Heart left ventricle (tissue), 16 donors: ENCODE measurements at regions not wholly inside any gene's neighbourhood (a gene's known extent, or its start where the extent isn't known, plus 50 kb on each side); places are given as distances from the start of the nearest gene placed in this dataset.
"Not testable (repeated sequence)": the region's sequence is repeated elsewhere in the genome, so short reads cannot be mapped to it uniquely, and the experiment has no call there.

Source experiments
- ATAC-seq, 4 donors: fragments of 200-7000 bp; cut with Tn5 transposase; one replicate each; pipeline ENCODE4 v1.9.1; 2020 to 2022; ENCODE audit warnings: moderate library complexity in 4 of 4, mild to moderate bottlenecking in 3 of 4, moderate number of reproducible peaks in 1 of 4
- DNase-seq, 5 donors: peaks; one replicate each; pipeline ENCODE4 v3.0.0-alpha.2; 2020
- H3K27ac ChIP-seq, 12 donors: fragments of 200-600 bp; sonication (generic) in 4 of 12; one replicate each; pipeline versions ENCODE4 v1.5.0 to v1.8.0; 2016 to 2022; ENCODE audit warnings: mild to moderate bottlenecking in 2 of 12
- H3K27me3 ChIP-seq, 9 donors: fragments of 200-600 bp; sonication (generic) in 2 of 9; one replicate each; pipeline versions ENCODE4 v1.5.1 to v1.8.0; 2016 to 2022; ENCODE audit warnings: mild to moderate bottlenecking in 3 of 9
- H3K36me3 ChIP-seq, 9 donors: fragments of 200-600 bp; sonication (generic) in 2 of 9; one replicate each; pipeline versions ENCODE4 v1.5.0 to v1.8.0; 2018 to 2022; ENCODE audit warnings: mild to moderate bottlenecking in 2 of 9
- H3K4me1 ChIP-seq, 12 donors: fragments of 200-600 bp; sonication (generic) in 4 of 12; one replicate each; pipeline versions ENCODE4 v1.5.0 to v1.8.0; 2016 to 2022; ENCODE audit warnings: mild to moderate bottlenecking in 3 of 12
- H3K4me3 ChIP-seq, 12 donors: fragments of 200-600 bp; sonication (generic) in 4 of 12; one replicate each; pipeline versions ENCODE4 v1.5.0 to v1.8.0; 2017 to 2022; ENCODE audit warnings: mild to moderate bottlenecking in 9 of 12, moderate library complexity in 4 of 12
- H3K9me3 ChIP-seq, 12 donors: fragments of 200-600 bp; sonication (generic) in 4 of 12; one replicate each; pipeline versions ENCODE4 v1.5.0 to v1.8.0; 2016 to 2022; ENCODE audit warnings: mild to moderate bottlenecking in 1 of 12
- CTCF ChIP-seq, 12 donors: fragments of 200-600 bp; sonication (generic) in 4 of 12; IDR thresholded peaks; one replicate each; pipeline versions ENCODE4 v1.5.0 to v1.8.0; 2018 to 2022; ENCODE audit warnings: antibody characterized with exemption in 12 of 12, mild to moderate bottlenecking in 5 of 12
- POLR2A ChIP-seq, 2 donors: fragments of 450-650 bp; IDR thresholded peaks; one replicate each; pipeline ENCODE4 v1.6.1; 2017; ENCODE audit warnings: antibody characterized with exemption in 2 of 2, mild to moderate bottlenecking in 2 of 2, moderate library complexity in 2 of 2
- WGBS, 4 donors: extraction: QIAGEN DNeasy Blood & Tissue Kit in 2 of 4; methylation state at CpG; one replicate each; pipeline versions ENCODE4 v1.1.5 to v1.1.7; 2013 to 2018; 5-methylcytosine and 5-hydroxymethylcytosine counted together
- intact Hi-C, 10 donors: fragments of 100-400 bp; cut with DNase I; formaldehyde crosslinking; loops; one replicate each; pipeline versions ENCODE4 v1.11.1 to v1.14.2; 2022
- donor health status: ischemic (EF 13 %, LVEDD 7.1; RV severe dilation, severe dysfunction).
- donor health status: healthy with polysubstance abuse.
- donor health status: DM: no; HTN: yes; CAD: no.
- donor health status: DM: no; HTN: no; CAD: no.
- donor health status: ischemic (EF 25% LVEDD 6.9; RV normal size, moderate dysfunction).
- donor health status: ischemic (EF 25% LVEDD 5.7; RV mildly dilated, moderate dysfunction).
- donor health status: healthy.
- donor health status: DM: yes; HTN: yes; CAD: no.
- donor health status: ischemic (EF 35%, LVEDD 5.7; RV mildly dilated, moderate dysfunction).
- donor health status: nonischemic (EF 11% LVEDD 7.7; RV severe dilation, severe dysfunction).
- donor health status: DM: yes; HTN: yes; CAD: no.
- donor health status: PGD.
- donor health status: ischemic (EF 29% LVEDD 5.4; RV normal size, mild dysfunction).
- donor health status: nonischemic (EF 23%, LVEDD 6.1; RV moderate dilation, normal function).

GRCh38 chr18:66895631-66896030, 291.7 kb upstream of the CDH19 start:
- no peak for DNase-seq
- no peak for ATAC-seq
- Histone ChIP-seq H3K27ac (no peak overlapping the region), H3K27me3 (no peaks in the 10 kb centered on the region), H3K9me3 (no peaks in the 10 kb centered on the region), H3K4me3 (no peak overlapping the region), H3K36me3 (no peaks in the 10 kb centered on the region), H3K4me1 (no peaks in the 10 kb centered on the region)
- intact Hi-C loops = no loop called here
- TF ChIP-seq CTCF (IDR thresholded peaks at IDR 0.05) = no peak

- H3K9me3 ChIP-seq = no peaks in the 10 kb centered on the region
- DNase-seq = no peak
- WGBS, 4 donors = 57 to 80% (median 66%) methylated on average over 3 of the region's 3 CpGs
- no peak for ATAC-seq
- H3K36me3 ChIP-seq = no peaks in the 10 kb centered on the region
- no peaks in the 10 kb centered on the region for H3K4me1 ChIP-seq
- H3K27ac ChIP-seq = no peak overlapping the region
- no peaks in the 10 kb centered on the region for H3K27me3 ChIP-seq
- no peak overlapping the region for H3K4me3 ChIP-seq
- intact Hi-C loops = no loop called here
- no peak for TF ChIP-seq POLR2A (IDR thresholded peaks at IDR 0.05)
- TF ChIP-seq CTCF (IDR thresholded peaks at IDR 0.05) = no peak
These were observed 291.0 kb upstream of the CDH19 start for GRCh38 chr18:66894851-66895250.

- H3K9me3 ChIP-seq, H3K4me1 ChIP-seq, ATAC-seq, H3K36me3 ChIP-seq, DNase-seq, H3K27me3 ChIP-seq, intact Hi-C loops, H3K27ac ChIP-seq, H3K4me3 ChIP-seq: not testable (repeated sequence)
- 91 to 93% (median 92%) methylated on average over 13 of the region's 13 CpGs for WGBS, 4 donors
These were observed 288.5 kb upstream of the CDH19 start for GRCh38 chr18:66892388-66892787.

- no peaks in the 10 kb centered on the region for H3K36me3 ChIP-seq
- intact Hi-C loops = no loop called here
- H3K4me1 ChIP-seq = no peaks in the 10 kb centered on the region
- H3K27ac ChIP-seq = no peak overlapping the region
- 60 to 83% (median 73%) methylated on average over 3 of the region's 3 CpGs for WGBS, 4 donors
- H3K27me3 ChIP-seq = no peaks in the 10 kb centered on the region
- no peak overlapping the region for H3K4me3 ChIP-seq
- no peak for ATAC-seq
- TF ChIP-seq CTCF (IDR thresholded peaks at IDR 0.05) (no peak), POLR2A (IDR thresholded peaks at IDR 0.05) (no peak)
- no peaks in the 10 kb centered on the region for H3K9me3 ChIP-seq
- DNase-seq = no peak
These were observed 271.1 kb upstream of the CDH19 start for GRCh38 chr18:66874812-66875474.

GRCh38 chr18:66874375-66874774, 270.5 kb upstream of the CDH19 start:
- H3K27me3 ChIP-seq = no peaks in the 10 kb centered on the region
- no peak for TF ChIP-seq CTCF (IDR thresholded peaks at IDR 0.05)
- no peak for TF ChIP-seq POLR2A (IDR thresholded peaks at IDR 0.05)
- H3K4me3 ChIP-seq = no peak overlapping the region
- H3K4me1 ChIP-seq = no peaks in the 10 kb centered on the region
- no peaks in the 10 kb centered on the region for H3K36me3 ChIP-seq
- ATAC-seq (no peak), DNase-seq (no peak)
- H3K27ac ChIP-seq = no peak overlapping the region
- intact Hi-C loops = no loop called here
- no peaks in the 10 kb centered on the region for H3K9me3 ChIP-seq
